ENCODE measurements at regions not wholly inside any gene's neighbourhood (a gene's known extent, or its start where the extent isn't known, plus 50 kb on each side); places are given as distances from the start of the nearest gene placed in this dataset.

DNA sequence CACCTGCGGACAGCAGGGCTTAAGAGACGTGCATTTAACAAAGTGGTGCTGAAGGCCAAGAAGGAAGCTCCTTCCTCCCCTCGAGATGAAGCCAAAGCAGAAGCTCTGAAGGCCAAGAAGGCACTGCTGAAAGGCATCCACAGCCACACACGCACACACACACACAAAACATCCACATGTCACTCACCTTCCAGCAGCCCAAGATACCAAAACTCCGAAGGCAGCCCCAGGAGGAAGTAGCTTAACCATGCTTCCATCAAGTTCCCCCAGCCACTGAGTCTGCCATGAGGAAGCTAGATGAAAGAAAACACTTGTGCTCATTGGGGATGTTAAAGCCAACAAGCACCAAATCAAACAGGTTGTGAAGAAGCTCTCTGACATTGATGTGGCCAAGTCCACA lies 175.7 kb upstream of the POU3F3 start:
- no peak for TF ChIP-seq CTCF (IDR thresholded peaks at IDR 0.05)
- Histone ChIP-seq H3K9me3 (no peaks in the 10 kb centered on the region), H3K27ac (no peak overlapping the region), H3K36me3 (no peaks in the 10 kb centered on the region), H3K27me3 (no peaks in the 10 kb centered on the region), H3K4me3 (no peak overlapping the region), H3K4me1 (no peaks in the 10 kb centered on the region)
- intact Hi-C loops (cut with DNase I), result no loop called here
- ATAC-seq (no peak), DNase-seq (no peak)

DNA sequence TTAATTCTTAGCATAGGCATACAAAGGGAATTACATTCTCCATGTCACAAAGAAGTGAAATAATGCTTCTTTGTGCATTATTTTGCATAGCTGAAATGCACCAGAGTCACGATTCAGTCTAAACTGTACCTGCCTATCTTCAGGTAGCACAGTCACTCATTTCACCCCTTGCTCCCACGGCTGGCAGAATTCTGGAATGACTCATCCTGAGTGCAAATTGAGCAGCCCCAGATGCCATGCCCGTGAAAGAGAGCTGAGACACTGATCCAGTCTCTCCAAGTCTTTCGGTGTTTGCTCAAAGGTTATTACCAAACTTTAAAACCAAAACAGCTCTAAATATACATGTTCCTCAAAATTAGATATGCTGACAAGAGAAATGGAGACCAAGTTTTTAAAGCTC lies 168.3 kb upstream of the POU3F3 start:
- ATAC-seq (no peak), DNase-seq (no peak)
- Histone ChIP-seq H3K27me3 (no peaks in the 10 kb centered on the region), H3K27ac (no peak overlapping the region), H3K4me3 (no peak overlapping the region), H3K36me3 (no peaks in the 10 kb centered on the region), H3K4me1 (no peaks in the 10 kb centered on the region), H3K9me3 (no peaks in the 10 kb centered on the region)
- no peak for TF ChIP-seq CTCF (IDR thresholded peaks at IDR 0.05)
- intact Hi-C loops (cut with DNase I), result no loop called here

GRCh38 chr2:104687147-104687546 lies 166.8 kb upstream of the POU3F3 start:
- intact Hi-C loops (cut with DNase I), result no loop called here

GRCh38 chr2:104690255-104690984 lies 163.5 kb upstream of the POU3F3 start:
- ATAC-seq, result no peak
- Histone ChIP-seq H3K4me3 (no peak overlapping the region), H3K27me3 (no peaks in the 10 kb centered on the region), H3K9me3 (no peaks in the 10 kb centered on the region), H3K36me3 (no peaks in the 10 kb centered on the region), H3K27ac (no peak overlapping the region), H3K4me1 (no peaks in the 10 kb centered on the region)
- TF ChIP-seq CTCF (IDR thresholded peaks at IDR 0.05), result no peak
- DNase-seq, result no peak
- intact Hi-C loops (cut with DNase I), result no loop called here

More at GRCh38 chr2:104687147-104687546, 166.8 kb upstream of the POU3F3 start:
- DNase-seq (no peak), ATAC-seq (no peak)
- no peaks in the 10 kb centered on the region for H3K36me3 ChIP-seq
- H3K27ac ChIP-seq, result no peak overlapping the region
- H3K27me3 ChIP-seq, result no peaks in the 10 kb centered on the region
- no peaks in the 10 kb centered on the region for H3K9me3 ChIP-seq
- no peak for TF ChIP-seq CTCF (IDR thresholded peaks at IDR 0.05)
- no peak overlapping the region for H3K4me3 ChIP-seq
- no peaks in the 10 kb centered on the region for H3K4me1 ChIP-seq

DNA sequence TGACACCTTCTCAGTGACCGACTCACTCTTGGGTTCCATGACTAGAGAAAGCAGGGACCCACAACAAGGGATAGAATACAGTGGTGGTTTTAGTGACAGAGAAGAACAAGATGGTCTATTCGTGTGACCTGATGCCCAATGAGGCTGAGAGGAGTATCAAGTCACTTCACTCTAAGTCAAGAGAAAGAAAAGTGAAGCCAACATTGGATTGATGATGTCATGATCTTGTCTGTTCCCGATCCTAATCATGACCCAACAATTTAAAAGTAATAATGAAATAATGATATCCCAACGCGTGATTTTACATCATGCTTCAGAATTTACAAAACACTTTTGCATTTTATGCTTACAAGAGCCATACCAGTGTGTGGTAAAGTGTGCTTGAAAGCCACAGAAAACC lies 155.6 kb upstream of the POU3F3 start:
- Histone ChIP-seq H3K27me3 (no peaks in the 10 kb centered on the region), H3K27ac (no peak overlapping the region), H3K4me1 (no peaks in the 10 kb centered on the region), H3K36me3 (no peaks in the 10 kb centered on the region), H3K9me3 (no peaks in the 10 kb centered on the region), H3K4me3 (no peak overlapping the region)
- DNase-seq, result no peak
- TF ChIP-seq CTCF (IDR thresholded peaks at IDR 0.05), result no peak
- intact Hi-C loops (cut with DNase I), result no loop called here
- ATAC-seq, result no peak

Data from left lung (tissue), 4 donors.